NCI-H1930 (cell line): ENCODE measurements at regions not wholly inside any gene's neighbourhood (a gene's known extent, or its start where the extent isn't known, plus 50 kb on each side); places are given as distances from the start of the nearest gene placed in this dataset.

Experiments used
- DNase-seq, 2 experiments: peaks; one replicate each; lab custom pipeline; 2025; lab: John Stamatoyannopoulos, UW

- DNase-seq: no peak
Measured at GRCh38 chr10:84789026-84789425, 460.6 kb downstream of the CCSER2 start.

- no peak for DNase-seq
Measured at GRCh38 chr10:84798312-84798711, 469.9 kb downstream of the CCSER2 start.

GRCh38 chr10:84801156-84801555 lies 472.8 kb downstream of the CCSER2 start:
- no peak for DNase-seq

- DNase-seq: no peak
Measured at GRCh38 chr10:84801916-84802315, 473.5 kb downstream of the CCSER2 start.

GRCh38 chr10:84805149-84805548 lies 476.8 kb downstream of the CCSER2 start:
- no peak for DNase-seq

GRCh38 chr10:84811113-84811512 lies 482.7 kb downstream of the CCSER2 start:
- no peak for DNase-seq

- DNase-seq: no peak
Measured at GRCh38 chr10:84818961-84819360, 490.6 kb downstream of the CCSER2 start.

- DNase-seq: no peak
Measured at GRCh38 chr10:84820120-84820519, 491.7 kb downstream of the CCSER2 start.

- DNase-seq: no peak
Measured at GRCh38 chr10:84820596-84820995, 492.2 kb downstream of the CCSER2 start.

GRCh38 chr10:84822931-84823630 lies 494.7 kb downstream of the CCSER2 start:
- DNase-seq: no peak

- no peak for DNase-seq
Measured at GRCh38 chr10:84824525-84824924, 496.1 kb downstream of the CCSER2 start.

- no peak for DNase-seq
Measured at GRCh38 chr10:84825330-84825729, 496.9 kb downstream of the CCSER2 start.

- no peak for DNase-seq
Measured at GRCh38 chr10:84826704-84827103, 498.3 kb downstream of the CCSER2 start.

GRCh38 chr10:84829131-84829530 lies 500.7 kb downstream of the CCSER2 start:
- DNase-seq: no peak

- DNase-seq: no peak
Measured at GRCh38 chr10:84837041-84837812, 508.8 kb downstream of the CCSER2 start.

GRCh38 chr10:84837877-84838276 lies 509.5 kb downstream of the CCSER2 start:
- DNase-seq: no peak

GRCh38 chr10:84838851-84839250 lies 510.5 kb downstream of the CCSER2 start:
- DNase-seq: no peak

GRCh38 chr10:84842593-84842992 lies 514.2 kb downstream of the CCSER2 start:
- DNase-seq: no peak

- DNase-seq: no peak
Measured at GRCh38 chr10:84844461-84844860, 516.1 kb downstream of the CCSER2 start.

GRCh38 chr10:84845628-84846261 lies 517.4 kb downstream of the CCSER2 start:
- peak; percentile 5 to 10 for DNase-seq

- no peak for DNase-seq
Measured at GRCh38 chr10:84846658-84847316, 518.4 kb downstream of the CCSER2 start.

- no peak for DNase-seq
Measured at GRCh38 chr10:84848967-84849366, 520.6 kb downstream of the CCSER2 start.

GRCh38 chr10:84850826-84851225 lies 522.4 kb downstream of the CCSER2 start:
- DNase-seq: no peak
